Islet precursor cell (in vitro differentiated cells): ENCODE measurements at regions not wholly inside any gene's neighbourhood (a gene's known extent, or its start where the extent isn't known, plus 50 kb on each side); places are given as distances from the start of the nearest gene placed in this dataset.
"Not testable (repeated sequence)": the region's sequence is repeated elsewhere in the genome, so short reads cannot be mapped to it uniquely, and the experiment has no call there.

Source experiments
- DNase-seq: peaks from one replicate; pipeline ENCODE4 v3.0.0-alpha.2; 2018

GRCh38 chr18:39134255-39134654 lies 1568.7 kb upstream of the CELF4 start:
- DNase-seq = no peak

GRCh38 chr18:39127538-39127937 lies 1561.9 kb upstream of the CELF4 start:
- DNase-seq = not testable (repeated sequence)

- no peak for DNase-seq
Measured at GRCh38 chr18:39113790-39114189, 1548.2 kb upstream of the CELF4 start.

GRCh38 chr18:39105104-39105503 lies 1539.5 kb upstream of the CELF4 start:
- DNase-seq = no peak

GRCh38 chr18:39072970-39073369 lies 1507.4 kb upstream of the CELF4 start:
- DNase-seq = no peak

- DNase-seq = no peak
Measured at GRCh38 chr18:39062426-39062825, 1496.8 kb upstream of the CELF4 start.

- no peak for DNase-seq
Measured at GRCh38 chr18:39058386-39059000, 1492.9 kb upstream of the CELF4 start.

- no peak for DNase-seq
Measured at GRCh38 chr18:39057423-39058064, 1491.9 kb upstream of the CELF4 start.

GRCh38 chr18:39053571-39053970 lies 1488.0 kb upstream of the CELF4 start:
- no peak for DNase-seq

GRCh38 chr18:39051013-39051412 lies 1485.4 kb upstream of the CELF4 start:
- DNase-seq = no peak

- DNase-seq = no peak
Measured at GRCh38 chr18:39039813-39040212, 1474.2 kb upstream of the CELF4 start.

GRCh38 chr18:39037925-39038324 lies 1472.3 kb upstream of the CELF4 start:
- no peak for DNase-seq

GRCh38 chr18:39033312-39033711 lies 1467.7 kb upstream of the CELF4 start:
- no peak for DNase-seq

- DNase-seq = no peak
Measured at GRCh38 chr18:39031647-39032046, 1466.0 kb upstream of the CELF4 start.

- DNase-seq = no peak
Measured at GRCh38 chr18:39030124-39030655, 1464.6 kb upstream of the CELF4 start.

GRCh38 chr18:39025531-39025930 lies 1459.9 kb upstream of the CELF4 start:
- DNase-seq = no peak

GRCh38 chr18:39019989-39020388 lies 1454.4 kb upstream of the CELF4 start:
- no peak for DNase-seq

GRCh38 chr18:39007031-39007902 lies 1441.7 kb upstream of the CELF4 start:
- no peak for DNase-seq

- DNase-seq = no peak
Measured at GRCh38 chr18:38996056-38996455, 1430.5 kb upstream of the CELF4 start.

GRCh38 chr18:38993342-38993741 lies 1427.7 kb upstream of the CELF4 start:
- DNase-seq = no peak

- DNase-seq = no peak
Measured at GRCh38 chr18:38984968-38985367, 1419.4 kb upstream of the CELF4 start.

GRCh38 chr18:38982072-38982471 lies 1416.5 kb upstream of the CELF4 start:
- no peak for DNase-seq

- no peak for DNase-seq
Measured at GRCh38 chr18:38981389-38981788, 1415.8 kb upstream of the CELF4 start.

GRCh38 chr18:38980420-38980819 lies 1414.8 kb upstream of the CELF4 start:
- no peak for DNase-seq
